ENCODE measurements at regions not wholly inside any gene's neighbourhood (a gene's known extent, or its start where the extent isn't known, plus 50 kb on each side); places are given as distances from the start of the nearest gene placed in this dataset.

DNA sequence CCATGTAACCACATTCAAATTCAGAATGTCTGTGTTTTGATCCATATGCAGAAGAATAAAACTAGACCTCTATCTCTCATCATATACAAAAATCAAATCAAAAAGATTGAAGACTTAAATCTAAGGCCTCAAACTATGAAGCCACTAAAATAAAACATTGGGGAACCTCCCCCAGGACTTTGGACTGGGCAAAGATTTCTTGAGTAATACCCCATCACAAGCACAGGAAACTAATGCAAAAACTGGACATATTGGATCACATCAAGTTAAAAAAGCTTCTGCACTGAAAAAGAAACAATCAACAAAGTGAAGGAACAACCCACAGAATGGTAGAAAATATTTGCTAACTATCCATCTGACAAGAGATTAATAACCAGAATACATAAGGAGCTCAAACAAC, 266.8 kb downstream of the EPM2A start:
- Histone ChIP-seq H3K36me3 (ENCODE audit: control insufficient read depth in 4 of 4, insufficient read depth in 3 of 4, low read depth in 1 of 4, low read length in 3 of 4) (no peaks in the 10 kb centered on the region), H3K9me3 (ENCODE audit: control insufficient read depth in 4 of 4, low read length in 3 of 4) (no peaks in the 10 kb centered on the region), H3K4me3 (ENCODE audit: low read depth in 1 of 3, low read length in 3 of 3) (no peak overlapping the region), H3K27me3 (ENCODE audit: control insufficient read depth in 4 of 4, insufficient read depth in 4 of 4, low read length in 3 of 4) (no peaks in the 10 kb centered on the region), H3K27ac (ENCODE audit: low read depth in 1 of 2, low read length in 2 of 2) (no peak overlapping the region), H3K4me1 (ENCODE audit: control insufficient read depth in 4 of 4, insufficient read depth in 4 of 4, low read length in 3 of 4) (no peaks in the 10 kb centered on the region), H3K9ac (ENCODE audit: low read depth in 1 of 2, low read length in 2 of 2) (no peak overlapping the region)
- no peak for DNase-seq (ENCODE audit: low spot score)
- TF ChIP-seq YY1 (IDR thresholded peaks at IDR 0.05) (no peak), HNF4A (conservative IDR thresholded peaks at IDR 0.05) (peak; percentile 72 to 87), FOXA2 (IDR thresholded peaks at IDR 0.05) (no peak), RAD21 (IDR thresholded peaks at IDR 0.05) (no peak), FOXA1 (IDR thresholded peaks at IDR 0.05) (no peak), GABPA (IDR thresholded peaks at IDR 0.05 in 1 of 2, conservative IDR thresholded peaks at IDR 0.05 in 1 of 2) (no peak), HNF4G (IDR thresholded peaks at IDR 0.05) (peak; percentile 62), SP1 (IDR thresholded peaks at IDR 0.05) (peak; percentile 65)
- TF ChIP-seq, protein P1, sequence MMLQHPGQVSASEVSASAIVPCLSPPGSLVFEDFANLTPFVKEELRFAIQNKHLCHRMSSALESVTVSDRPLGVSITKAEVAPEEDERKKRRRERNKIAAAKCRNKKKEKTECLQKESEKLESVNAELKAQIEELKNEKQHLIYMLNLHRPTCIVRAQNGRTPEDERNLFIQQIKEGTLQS (IDR thresholded peaks at IDR 0.05): no peak
- TF ChIP-seq, protein P2, sequence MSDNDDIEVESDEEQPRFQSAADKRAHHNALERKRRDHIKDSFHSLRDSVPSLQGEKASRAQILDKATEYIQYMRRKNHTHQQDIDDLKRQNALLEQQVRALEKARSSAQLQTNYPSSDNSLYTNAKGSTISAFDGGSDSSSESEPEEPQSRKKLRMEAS (IDR thresholded peaks at IDR 0.05): no peak
- TF ChIP-seq, protein P3, sequence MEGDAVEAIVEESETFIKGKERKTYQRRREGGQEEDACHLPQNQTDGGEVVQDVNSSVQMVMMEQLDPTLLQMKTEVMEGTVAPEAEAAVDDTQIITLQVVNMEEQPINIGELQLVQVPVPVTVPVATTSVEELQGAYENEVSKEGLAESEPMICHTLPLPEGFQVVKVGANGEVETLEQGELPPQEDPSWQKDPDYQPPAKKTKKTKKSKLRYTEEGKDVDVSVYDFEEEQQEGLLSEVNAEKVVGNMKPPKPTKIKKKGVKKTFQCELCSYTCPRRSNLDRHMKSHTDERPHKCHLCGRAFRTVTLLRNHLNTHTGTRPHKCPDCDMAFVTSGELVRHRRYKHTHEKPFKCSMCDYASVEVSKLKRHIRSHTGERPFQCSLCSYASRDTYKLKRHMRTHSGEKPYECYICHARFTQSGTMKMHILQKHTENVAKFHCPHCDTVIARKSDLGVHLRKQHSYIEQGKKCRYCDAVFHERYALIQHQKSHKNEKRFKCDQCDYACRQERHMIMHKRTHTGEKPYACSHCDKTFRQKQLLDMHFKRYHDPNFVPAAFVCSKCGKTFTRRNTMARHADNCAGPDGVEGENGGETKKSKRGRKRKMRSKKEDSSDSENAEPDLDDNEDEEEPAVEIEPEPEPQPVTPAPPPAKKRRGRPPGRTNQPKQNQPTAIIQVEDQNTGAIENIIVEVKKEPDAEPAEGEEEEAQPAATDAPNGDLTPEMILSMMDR (IDR thresholded peaks at IDR 0.05; ENCODE audit: low read depth, low read length, missing input control): no peak
- TF ChIP-seq, protein P4, sequence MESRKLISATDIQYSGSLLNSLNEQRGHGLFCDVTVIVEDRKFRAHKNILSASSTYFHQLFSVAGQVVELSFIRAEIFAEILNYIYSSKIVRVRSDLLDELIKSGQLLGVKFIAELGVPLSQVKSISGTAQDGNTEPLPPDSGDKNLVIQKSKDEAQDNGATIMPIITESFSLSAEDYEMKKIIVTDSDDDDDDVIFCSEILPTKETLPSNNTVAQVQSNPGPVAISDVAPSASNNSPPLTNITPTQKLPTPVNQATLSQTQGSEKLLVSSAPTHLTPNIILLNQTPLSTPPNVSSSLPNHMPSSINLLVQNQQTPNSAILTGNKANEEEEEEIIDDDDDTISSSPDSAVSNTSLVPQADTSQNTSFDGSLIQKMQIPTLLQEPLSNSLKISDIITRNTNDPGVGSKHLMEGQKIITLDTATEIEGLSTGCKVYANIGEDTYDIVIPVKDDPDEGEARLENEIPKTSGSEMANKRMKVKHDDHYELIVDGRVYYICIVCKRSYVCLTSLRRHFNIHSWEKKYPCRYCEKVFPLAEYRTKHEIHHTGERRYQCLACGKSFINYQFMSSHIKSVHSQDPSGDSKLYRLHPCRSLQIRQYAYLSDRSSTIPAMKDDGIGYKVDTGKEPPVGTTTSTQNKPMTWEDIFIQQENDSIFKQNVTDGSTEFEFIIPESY (IDR thresholded peaks at IDR 0.05): no peak
- TF ChIP-seq, protein P5, sequence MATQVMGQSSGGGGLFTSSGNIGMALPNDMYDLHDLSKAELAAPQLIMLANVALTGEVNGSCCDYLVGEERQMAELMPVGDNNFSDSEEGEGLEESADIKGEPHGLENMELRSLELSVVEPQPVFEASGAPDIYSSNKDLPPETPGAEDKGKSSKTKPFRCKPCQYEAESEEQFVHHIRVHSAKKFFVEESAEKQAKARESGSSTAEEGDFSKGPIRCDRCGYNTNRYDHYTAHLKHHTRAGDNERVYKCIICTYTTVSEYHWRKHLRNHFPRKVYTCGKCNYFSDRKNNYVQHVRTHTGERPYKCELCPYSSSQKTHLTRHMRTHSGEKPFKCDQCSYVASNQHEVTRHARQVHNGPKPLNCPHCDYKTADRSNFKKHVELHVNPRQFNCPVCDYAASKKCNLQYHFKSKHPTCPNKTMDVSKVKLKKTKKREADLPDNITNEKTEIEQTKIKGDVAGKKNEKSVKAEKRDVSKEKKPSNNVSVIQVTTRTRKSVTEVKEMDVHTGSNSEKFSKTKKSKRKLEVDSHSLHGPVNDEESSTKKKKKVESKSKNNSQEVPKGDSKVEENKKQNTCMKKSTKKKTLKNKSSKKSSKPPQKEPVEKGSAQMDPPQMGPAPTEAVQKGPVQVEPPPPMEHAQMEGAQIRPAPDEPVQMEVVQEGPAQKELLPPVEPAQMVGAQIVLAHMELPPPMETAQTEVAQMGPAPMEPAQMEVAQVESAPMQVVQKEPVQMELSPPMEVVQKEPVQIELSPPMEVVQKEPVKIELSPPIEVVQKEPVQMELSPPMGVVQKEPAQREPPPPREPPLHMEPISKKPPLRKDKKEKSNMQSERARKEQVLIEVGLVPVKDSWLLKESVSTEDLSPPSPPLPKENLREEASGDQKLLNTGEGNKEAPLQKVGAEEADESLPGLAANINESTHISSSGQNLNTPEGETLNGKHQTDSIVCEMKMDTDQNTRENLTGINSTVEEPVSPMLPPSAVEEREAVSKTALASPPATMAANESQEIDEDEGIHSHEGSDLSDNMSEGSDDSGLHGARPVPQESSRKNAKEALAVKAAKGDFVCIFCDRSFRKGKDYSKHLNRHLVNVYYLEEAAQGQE (IDR thresholded peaks at IDR 0.05): no peak

DNA sequence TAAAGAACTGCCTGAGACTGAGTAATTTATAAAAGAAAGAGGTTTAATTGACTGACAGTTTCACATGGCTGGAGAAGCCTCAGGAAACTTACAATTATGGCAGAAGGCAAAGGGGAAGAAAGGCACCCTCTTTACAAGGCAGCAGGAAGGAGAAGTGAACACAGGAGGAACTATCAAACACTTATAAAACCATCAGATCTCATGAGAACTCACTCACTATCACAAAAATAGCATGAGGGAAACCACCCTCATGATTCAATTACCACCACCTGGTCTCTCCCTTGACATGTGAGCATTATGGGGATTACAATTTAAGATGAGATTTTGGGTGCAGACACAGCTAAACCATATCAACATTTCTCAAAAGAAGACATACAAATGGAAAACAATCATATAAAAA, 266.3 kb downstream of the EPM2A start:
- no peak for TF ChIP-seq HNF4G (IDR thresholded peaks at IDR 0.05)
- TF ChIP-seq, protein P2 (IDR thresholded peaks at IDR 0.05): no peak
- TF ChIP-seq, protein P3 (IDR thresholded peaks at IDR 0.05; ENCODE audit: low read depth, low read length, missing input control): no peak
- TF ChIP-seq FOXA1 (IDR thresholded peaks at IDR 0.05): no peak
- Histone ChIP-seq H3K4me1 (ENCODE audit: control insufficient read depth in 4 of 4, insufficient read depth in 4 of 4, low read length in 3 of 4) (no peaks in the 10 kb centered on the region), H3K4me3 (ENCODE audit: low read depth in 1 of 3, low read length in 3 of 3) (no peak overlapping the region), H3K9me3 (ENCODE audit: control insufficient read depth in 4 of 4, low read length in 3 of 4) (no peaks in the 10 kb centered on the region), H3K27me3 (ENCODE audit: control insufficient read depth in 4 of 4, insufficient read depth in 4 of 4, low read length in 3 of 4) (no peaks in the 10 kb centered on the region), H3K27ac (ENCODE audit: low read depth in 1 of 2, low read length in 2 of 2) (no peak overlapping the region), H3K36me3 (ENCODE audit: control insufficient read depth in 4 of 4, insufficient read depth in 3 of 4, low read depth in 1 of 4, low read length in 3 of 4) (no peaks in the 10 kb centered on the region), H3K9ac (ENCODE audit: low read depth in 1 of 2, low read length in 2 of 2) (no peak overlapping the region)
- DNase-seq (ENCODE audit: low spot score): no peak

All from liver (tissue), 7 donors.